ENCODE measurements at regions not wholly inside any gene's neighbourhood (a gene's known extent, or its start where the extent isn't known, plus 50 kb on each side); places are given as distances from the start of the nearest gene placed in this dataset.

DNA sequence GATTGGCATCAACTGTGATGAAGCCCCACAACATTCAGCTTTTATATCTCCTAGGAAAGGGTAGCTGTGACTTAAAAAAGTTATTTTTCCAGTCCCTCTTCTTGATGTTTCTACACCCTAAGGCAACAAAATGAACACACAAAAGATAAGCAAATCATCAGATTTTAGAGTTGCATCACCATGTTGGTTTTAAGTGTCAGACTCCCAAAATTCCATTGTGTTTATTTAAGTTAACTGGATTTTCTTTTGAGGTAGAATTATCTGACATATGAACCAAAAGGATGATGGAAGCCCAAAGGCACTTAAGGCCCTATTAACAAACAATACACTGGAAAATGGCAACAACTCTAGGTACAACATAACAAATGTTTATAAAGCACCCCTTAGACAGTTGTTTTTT, 261.7 kb upstream of the SLC39A10 start:
- no peak for DNase-seq

DNA sequence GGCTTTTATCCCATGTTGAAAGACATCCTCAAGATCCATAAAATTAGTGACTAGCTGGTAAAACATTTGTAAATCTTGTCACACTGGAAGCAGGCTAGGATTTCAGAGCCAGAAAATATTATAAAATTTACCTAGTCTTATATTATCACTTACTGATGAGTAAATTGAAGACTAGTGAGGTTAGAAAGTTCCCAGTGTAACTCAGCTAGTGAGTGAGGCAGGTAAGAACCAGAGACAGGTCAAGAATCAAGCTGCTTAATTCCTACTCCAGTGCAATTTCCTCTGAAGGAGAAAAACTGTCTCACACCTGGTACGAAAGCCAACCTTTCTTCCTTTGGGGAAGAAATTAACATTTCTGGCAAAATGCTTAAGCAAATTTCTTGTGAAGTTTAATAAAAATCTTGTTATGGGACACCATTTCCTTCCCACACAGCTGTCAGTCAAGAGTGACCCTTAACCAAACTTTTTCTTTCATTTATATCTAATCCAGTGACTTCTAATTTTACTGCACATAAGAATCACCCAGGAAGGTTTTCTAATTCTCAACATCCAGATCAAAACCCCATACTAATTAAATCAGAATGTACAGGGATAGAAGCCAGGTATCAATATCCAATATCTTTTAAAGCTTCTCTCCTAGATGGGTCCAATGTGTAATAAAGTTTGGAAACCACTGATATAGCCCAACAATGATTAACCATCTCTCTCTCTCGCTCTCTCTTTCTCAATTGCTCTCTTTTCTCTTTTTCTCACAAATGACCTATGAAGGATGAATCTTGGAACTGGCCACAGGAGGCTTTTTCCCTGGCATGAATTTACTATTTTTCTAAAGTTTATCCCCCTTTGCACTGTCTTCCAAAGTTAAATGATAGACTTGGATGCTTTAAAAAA, 264.3 kb upstream of the SLC39A10 start:
- no peak for DNase-seq

DNA sequence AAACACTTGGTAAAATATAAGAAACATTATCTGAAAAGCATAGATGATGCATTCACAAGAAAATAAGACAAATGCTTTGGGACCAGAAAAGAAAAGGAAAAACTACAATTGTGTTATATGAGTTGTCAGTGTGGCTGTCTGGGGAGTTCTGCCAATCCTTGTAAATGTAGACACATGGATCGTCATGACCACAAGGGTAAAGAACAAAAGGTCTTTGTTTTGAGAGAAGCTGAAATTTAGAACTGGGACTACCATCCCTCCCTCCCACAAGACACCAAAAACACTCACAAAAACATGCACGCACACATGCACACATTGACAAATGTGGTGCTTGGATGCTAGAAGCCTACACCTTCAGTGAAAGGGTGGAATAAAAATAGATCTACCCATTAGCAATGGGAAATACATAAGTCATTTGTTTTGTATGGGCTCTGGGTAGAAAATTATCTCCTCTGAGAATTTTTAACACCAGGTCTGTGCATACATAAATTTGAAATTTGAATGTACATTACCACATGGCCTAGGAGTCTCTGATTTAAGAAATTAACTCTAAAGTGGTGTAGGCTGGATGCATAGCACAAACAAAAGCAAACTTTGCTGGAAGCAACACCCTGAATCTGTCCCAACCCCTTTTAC, 266.2 kb upstream of the SLC39A10 start:
- DNase-seq: no peak

DNA sequence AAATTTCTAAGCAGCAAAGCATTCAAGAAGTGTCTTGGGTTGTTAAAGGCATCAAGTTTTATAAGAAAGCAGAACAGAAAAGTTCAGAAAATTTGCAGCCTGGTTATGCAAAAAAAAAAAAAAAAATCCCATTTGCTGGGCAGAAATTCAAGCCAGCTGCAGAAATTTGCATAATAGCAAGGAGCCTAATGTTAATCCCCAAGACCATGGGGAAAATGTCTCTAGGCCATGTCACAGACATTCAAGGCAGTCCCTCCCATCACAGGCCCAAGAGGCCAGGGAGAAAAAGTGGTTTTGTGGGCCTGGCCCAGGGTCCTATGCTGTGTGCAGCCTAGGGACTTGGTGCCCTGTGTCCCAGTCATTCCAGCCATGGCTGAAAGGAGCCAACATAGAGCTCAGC, 269.0 kb upstream of the SLC39A10 start:
- no peak for DNase-seq

DNA sequence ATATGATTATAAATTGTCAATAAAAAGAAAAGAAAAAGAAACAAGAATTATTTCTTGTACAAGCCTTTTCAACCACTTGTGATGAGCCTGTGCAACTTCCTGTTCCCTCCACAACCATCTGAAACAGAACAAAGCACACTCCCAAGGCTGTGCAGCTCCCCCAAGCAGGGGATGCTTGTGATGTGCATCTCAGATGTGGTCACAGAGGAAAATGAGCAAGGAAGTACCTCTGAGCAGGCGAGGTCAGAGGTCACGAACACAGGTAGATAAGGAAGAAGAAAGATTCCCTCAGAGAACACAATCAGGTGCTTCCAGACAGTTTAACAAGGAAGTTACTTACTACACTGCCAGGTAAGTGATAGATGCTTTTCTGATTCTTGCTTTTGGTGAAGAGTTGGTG, 274.8 kb upstream of the SLC39A10 start:
- no peak for DNase-seq

DNA sequence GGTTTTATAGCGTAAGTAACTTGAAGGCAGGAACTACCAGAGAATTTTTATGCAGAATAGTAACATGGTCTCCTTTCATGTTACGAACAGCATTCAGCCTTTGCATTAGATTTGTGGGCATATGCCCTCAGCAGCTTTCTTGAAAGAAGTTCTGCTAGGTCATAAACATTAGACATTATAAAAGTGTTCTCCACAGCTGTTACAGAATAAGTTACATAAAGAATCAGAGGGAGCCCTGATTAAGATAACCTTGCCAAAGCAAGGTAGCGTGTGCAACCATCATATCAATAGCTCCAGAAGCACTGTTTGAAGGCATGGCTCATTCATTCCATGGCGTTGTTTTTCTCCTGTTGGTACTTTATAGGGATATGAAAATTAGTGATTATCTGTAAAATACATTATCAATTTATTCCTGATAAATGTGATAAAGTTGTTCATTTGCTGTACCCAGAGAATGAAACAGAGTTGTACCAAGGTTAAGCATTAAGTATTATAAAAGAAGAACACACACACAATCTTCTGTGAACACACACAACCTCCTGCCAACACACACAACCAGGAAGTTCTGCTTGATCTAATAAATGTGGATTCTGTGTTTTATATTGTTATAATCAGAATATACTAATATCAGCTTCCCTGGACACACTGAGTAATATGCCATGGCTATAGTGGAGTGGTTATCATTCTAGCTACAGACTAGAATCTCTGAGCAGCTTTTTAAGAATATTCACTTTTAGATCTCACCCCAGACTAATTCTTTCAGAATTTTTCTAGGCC, 286.7 kb upstream of the SLC39A10 start:
- no peak for DNase-seq

DNA sequence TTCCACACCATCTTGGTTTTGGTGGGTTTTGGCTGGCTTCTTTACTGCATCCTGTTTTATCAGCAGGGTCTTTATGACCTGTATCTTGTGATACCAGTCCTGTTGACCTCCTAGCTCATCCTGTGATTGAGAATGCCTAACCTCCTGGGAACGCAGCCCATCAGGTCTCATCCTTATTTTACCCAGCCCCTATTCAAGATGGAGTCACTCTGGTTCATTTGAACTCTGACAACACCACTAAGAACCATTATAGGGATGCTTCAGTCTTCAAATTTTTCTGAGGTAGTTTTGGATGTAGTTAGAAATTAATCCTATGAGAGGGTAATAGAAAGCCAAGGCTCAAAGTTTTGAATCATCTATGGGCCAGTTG, 287.8 kb upstream of the SLC39A10 start:
- no peak for DNase-seq

DNA sequence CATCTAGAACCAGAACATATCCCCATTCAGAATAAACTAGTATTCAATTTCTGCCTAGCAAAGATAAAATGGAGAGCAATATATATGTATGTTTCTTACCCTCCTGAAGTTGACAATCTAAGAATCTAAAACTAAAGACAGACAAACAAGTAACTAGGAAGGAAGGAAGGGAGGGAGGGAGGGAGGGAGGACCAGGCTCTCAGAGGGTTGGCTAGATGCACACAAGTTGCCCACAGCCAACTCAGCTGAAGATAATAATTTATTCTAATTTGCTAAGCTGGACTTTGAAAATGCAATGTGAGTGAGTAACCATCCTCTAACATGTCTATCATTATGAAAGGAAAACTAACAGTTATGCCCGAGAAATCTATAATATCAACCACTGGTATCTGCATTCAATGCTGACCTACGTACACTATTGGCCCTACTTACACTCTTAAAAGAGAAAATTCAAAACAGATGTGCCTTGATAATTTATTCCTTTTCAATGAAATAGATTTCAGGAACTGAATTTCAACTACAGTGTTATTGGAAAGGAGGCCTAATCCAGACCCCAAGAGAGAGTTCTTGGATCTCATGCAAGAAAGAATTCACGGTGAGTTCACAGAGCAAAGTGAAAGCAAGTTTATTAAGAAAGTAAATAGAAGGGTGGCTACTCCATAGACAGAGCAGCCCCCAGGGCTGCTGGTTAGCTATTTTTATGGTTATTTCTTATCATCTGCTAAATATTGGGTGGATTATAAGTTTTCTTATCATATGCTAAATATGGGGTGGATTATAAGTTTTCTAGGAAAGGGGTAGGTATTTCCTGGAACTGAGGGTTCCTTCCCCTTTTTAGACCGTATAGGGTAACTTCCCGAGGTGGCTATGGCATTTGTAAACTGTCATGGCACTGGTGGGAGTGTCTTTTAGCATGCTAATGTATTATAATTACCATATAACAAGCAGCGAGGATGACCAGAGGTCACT, 288.5 kb upstream of the SLC39A10 start:
- no peak for DNase-seq

DNA sequence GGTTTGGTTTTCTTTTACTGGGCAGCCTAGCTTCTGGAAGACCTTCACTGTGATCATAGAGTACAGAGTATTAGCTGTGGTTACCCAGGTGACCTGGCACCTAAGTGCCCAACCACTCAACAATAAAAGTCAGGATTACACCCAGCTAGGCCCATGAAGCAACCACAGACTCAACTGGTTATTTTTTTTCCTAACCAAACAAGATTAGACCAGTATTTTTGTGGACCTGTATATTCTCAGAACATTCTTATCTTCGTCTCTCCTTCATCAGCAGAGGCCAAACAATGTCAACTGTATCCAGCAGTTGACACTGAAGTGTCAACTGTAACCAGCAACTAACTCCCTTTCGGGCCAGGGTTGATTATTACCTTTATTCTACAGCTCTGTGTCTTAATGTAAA, 289.2 kb upstream of the SLC39A10 start:
- DNase-seq: no peak

DNA sequence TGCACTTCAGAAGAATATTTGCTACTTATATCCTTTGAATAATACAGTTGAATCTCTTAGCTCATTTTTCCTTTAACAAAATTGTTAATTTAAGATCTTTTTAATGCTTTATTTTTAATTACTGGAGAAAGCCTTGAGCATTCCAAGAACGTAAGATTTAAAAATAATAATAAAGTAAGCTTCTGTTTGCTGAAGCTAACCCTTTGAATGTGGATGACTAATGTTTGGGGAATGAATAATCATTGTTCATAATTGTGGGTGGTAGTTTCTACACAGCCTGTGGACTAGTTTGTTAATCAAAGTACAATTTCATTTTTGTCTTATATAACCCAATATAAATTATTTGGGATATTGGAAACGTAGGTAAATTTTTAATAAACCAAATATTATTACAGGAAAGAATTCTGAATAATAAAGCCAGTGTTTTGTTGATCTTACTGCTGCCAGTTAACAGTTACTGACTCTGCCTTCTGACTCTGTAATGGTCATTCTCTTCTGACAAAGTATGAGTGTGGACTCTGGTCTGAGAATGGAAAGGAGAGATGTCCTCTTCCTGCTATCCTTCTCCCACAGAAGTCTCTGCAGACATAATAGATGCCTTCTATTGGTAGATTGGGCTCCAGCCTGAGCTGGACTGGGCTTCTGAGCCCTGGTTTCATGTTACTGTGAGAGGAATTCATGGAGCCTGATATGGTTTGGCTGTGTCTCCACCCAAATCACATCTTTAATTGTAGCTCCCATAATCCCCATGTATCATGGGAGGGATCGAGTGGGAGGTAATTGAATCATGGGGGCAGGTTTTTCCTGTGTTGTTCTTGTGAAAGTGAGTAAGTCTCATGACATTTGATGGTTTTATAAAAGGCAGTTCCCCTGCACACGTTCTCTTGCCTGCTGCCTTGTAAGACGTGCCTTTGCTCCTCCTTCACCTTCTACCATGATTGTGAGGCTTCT, 292.7 kb upstream of the SLC39A10 start:
- no peak for DNase-seq

DNA sequence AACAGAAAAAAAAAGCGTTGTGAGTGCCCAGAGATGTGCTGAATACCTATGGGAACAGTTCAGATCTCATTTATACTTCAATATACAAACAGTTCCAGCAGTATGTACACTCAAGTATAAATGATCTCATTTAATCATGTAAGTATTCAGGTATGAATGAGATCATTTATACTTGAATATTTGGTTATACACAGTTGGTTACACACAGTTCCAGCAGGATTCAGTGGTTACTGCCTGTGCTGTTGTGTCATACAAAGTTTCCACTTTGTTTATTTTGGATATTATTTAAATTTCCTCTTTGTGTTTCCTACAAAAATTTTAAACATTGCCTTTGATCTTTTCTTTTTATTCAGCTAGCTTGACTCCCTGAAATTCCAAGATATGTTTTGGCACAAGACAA, 293.5 kb upstream of the SLC39A10 start:
- no peak for DNase-seq

DNA sequence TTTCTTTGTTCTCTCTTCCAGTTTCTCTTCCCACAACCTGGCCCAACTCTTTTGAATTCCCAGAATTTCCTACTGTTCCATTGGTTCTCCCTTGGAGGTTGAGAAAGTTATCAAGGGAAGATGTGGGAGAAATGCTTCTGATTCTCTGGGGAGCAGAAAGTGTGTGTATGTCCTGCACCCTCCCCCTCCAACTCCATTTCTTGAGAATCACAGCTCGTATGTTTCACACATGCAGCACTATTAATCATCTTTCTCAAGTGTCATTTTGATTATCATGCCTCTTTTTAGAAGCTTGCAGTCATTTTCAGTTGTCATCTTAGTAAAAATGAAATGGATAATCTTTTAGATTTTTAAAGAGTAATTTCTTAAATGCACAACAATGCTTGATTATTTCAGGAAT, 296.8 kb upstream of the SLC39A10 start:
- no peak for DNase-seq

DNA sequence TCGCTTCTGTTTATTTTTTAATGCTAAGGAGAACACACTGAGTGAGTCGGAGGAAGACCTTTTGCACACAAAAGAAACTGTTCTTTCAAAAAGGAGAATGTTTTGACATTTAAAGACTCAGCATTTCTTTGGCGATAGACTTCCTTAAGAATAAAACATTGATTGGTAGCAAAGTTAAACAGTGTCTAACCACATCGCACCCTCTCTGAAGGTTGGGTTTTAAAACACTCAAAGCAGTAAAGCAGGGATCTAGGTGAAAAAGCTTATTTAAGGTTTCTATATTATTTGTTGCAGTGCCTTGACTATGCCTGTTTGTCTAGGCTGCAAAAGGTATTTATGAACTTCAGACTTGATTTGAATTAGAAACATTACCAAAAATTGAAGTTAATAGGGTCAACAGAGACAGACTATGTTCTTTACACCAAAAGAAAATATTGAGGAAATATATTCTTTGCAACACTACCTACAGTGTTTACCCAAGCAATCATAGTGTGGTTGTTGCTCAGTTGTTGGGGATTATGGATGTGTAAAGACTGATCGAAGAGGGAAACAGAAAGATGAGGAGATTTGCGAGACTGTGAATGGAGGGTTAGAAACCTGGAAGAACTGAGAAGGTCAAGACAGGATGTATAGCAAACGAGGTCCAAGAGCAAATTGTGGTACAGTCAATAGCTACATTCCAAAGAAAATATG, 297.8 kb upstream of the SLC39A10 start:
- no peak for DNase-seq

DNA sequence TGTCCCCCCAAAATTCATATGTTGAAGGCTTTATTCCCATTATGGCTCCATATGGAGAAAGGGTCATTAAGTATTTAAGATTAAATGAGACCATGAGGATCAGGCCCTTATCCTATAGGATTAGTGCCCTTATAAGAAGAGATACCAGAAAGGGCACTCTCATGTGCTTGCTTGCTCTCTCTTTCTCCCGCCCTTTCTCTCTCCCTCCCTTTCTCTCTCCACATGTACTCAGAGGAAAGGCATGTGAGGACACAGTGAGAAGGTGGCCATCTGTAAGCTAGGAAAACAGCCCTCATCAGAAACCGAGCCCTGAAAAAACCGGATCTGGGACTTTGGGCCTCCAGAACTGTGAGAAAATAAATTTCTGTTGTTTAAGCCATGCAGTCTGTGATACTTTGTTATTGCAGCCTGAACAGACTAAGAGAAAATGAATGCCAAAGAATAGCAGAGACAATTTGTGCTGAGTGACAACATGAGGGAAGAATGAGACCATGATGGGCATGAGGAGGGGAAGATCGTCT, 300.0 kb upstream of the SLC39A10 start:
- DNase-seq: no peak

DNA sequence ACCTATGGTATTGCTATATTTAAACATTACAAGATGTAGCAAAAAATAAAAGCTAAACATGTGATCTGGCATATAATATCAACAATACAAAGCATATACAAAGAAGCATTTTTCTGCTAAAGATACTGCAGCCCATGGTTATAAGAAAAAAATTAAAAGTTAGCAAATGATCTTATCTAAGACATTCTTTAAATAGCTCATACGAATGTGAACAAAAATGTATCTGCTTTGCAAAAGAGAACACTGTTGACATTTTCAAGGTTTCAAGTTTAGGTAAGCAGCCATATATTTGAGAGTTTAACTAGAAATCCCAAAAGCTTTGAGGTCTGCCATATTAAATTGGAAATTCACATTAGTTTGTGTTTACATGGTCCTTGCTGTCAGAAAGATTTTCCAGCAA, 301.0 kb upstream of the SLC39A10 start:
- DNase-seq: no peak

DNA sequence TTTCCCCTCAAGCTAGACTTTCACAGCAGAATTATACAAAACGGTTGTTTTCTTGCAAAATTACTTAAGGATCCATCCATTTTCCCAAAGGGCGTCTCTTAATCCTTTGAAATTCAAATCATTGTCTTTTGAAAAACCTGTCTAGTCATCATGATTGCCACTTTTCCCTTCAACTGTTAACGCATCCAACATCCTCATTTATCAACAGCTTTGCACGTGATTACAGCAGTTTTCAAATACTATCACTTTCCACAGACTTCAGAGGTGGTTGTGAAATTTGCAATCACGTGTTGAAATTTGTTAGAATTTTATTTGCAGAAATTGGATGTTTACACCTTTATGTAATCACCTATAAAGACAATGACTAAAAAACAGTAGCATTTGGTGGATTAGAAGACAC, 304.4 kb upstream of the SLC39A10 start:
- no peak for DNase-seq

DNA sequence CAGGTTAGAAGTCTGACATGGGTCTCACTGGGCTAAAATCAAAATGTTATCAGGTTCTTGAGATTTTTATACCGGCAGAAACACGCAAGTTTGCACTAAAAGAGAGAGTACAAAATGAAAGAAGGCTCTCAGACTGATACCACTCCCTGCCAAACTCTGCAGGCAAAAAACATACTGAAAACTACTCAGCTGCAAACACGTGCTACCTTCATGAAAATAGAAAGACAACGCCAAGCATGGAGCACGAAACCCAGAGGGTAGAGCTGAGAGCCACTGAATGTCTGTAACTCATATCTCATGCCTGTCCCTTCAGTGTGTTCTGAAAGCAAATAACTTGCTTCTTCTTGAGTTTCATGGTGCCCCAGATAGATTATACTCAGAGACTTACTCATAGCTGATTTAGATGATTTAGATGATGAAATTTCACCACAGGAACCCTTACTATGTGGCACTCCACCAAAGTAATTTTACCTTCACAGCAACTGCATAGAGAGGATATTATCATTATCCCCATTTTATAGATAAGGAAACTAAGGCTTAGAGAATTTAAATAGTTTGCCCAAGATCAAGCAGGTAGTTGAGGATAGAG, 313.0 kb upstream of the SLC39A10 start:
- no peak for DNase-seq

DNA sequence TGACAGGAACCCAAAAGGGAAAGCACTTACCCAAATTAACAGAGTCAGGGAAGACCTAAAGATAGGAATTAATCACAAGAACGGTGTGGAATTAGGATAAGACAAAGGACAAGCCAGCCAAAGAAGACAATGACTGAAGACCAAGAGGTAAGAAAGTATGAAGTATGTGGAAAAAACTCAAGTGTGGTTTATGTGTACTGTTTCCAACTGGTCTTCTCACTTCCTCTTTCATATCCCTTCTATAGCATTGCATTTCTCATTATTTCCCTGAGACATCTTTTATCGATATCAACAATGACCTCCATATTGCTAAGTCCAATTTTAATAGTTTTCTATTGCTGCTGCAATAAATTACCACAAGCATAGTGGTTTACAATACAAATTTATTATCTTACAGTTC, 313.5 kb upstream of the SLC39A10 start:
- no peak for DNase-seq

DNA sequence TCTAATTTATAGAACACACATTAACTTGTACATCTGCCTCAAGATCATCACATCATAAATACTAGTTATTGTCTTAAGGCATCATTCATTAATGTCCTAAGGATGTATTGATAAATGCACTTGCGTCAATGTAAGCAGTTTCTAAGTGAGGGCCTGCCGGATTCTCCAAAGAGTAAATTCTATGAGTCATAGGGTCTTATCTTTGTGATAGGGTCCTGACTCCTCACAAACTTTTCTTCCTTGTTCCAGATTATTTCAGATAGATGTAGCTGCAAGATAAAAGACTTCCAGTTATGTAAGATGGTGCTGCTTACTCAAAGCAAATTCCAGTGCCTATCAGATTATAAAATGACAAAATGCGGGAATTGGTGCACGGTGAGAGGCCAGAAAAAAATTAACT, 315.0 kb upstream of the SLC39A10 start:
- DNase-seq: no peak

DNA sequence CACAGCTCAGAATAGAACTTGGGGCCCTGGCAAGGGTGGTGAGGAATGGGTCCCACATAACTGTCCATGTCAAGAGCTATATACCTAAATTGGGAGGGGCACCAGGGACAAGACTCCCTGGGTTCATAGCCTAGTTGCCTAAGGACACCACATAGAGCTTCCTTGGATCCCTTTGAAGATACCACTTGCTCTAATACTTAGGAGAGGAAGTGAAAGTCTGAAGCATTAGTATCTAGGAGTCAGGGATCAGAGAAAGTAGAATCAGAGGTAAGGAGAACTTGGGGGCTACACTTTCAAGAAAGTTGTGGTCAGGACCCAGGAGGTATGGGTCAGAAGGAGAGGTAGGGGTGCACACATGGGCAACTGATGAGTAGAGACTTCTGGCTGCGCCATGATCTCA, 318.2 kb upstream of the SLC39A10 start:
- DNase-seq: no peak
